NCI-H748 (cell line): ENCODE measurements at regions not wholly inside any gene's neighbourhood (a gene's known extent, or its start where the extent isn't known, plus 50 kb on each side); places are given as distances from the start of the nearest gene placed in this dataset.
A peak's percentile ranks its signal among the peaks of the same experiment; 100 is the strongest.
"Not testable (repeated sequence)": the region's sequence is repeated elsewhere in the genome, so short reads cannot be mapped to it uniquely, and the experiment has no call there.

Experiments
- DNase-seq: peaks from one replicate; lab custom pipeline; 2025; ENCODE audit not compliant: unreplicated experiment; lab: John Stamatoyannopoulos, UW

DNA sequence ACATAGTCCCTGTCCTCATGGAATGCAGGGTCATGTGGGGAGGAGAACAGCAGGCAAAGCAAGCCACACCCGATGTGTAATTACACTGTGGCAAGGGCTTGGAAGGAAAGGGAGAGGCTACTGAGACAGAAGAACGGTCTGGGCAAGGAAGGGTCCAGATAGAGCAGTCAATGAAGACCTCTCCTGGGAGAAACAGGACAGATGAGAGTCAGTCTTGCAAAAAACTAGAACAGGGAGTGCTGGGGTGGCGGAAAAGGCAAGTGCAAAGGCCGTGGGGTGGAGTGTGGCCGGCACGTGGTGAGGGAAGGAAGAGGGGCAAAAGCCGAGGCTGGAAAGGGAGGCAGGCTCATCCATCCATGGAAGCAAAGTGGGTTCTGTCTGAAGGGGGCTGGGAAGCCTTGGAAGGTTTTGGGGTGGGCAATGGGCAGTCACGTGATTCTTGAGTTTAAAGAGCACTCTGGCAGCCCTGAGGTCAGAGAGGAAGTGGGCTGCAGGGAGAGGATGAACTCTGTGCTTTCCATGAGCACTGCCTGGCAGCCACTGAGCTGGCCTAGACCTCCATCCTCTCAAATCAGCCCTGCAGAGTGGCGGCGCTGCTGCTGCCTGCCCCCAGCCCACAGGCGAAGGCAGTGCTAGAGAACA lies 182.2 kb downstream of the INHBB start:
- peak; percentile 4 for DNase-seq

DNA sequence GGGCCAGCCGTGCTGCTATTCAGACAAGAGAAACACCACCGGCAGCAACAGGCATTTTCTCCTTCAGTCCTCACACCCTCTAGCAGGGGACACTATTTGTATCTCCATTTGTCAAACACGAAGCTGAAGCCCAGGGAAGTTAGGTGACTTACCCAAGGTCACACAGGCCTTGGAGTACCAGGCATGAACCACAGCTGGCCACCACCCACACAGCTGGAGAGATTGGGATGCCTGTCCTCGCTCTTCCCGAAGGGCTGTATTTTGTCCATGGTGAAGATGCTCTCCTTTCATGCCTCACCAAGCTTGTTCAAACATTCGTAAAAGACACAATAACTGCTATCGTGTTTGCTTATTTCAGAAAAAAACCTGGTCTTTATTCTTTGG lies 182.7 kb downstream of the INHBB start:
- no peak for DNase-seq

DNA sequence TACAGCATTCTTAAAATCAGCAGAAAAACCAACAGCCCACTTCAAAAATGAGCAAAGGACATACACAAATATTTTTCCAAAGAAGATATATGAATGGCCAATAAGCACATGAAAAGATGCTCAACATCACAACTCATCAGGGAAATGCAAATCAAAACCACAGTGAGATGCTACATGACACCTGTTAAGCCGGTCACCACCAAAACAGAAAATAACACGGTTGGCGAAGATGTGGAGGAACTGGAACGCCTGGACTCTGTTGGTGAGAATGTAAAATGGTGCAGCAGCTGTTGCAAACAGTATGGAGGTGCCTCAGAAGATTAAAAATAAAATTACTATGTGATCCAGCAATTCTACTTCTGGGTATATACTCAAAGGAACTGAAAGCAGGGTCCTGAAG lies 184.8 kb downstream of the INHBB start:
- DNase-seq, result no peak

DNA sequence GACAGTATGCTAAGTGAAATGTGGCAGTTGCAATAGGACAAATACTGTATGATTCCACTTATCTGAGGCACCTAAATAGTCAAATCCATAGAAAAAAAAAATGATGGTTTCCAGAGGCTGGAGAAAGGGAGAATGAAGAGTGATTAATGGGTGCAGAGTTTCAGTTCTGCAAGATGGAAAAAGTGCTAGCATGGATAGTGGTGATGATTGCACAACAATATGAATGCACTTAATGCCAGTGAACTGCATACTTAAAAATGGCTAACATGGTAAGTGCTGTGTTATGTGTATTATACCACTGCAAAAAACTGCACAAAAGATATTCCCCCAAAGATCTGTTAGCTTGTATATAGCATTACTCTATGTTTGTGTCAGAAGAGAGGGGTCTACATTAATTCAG lies 185.4 kb downstream of the INHBB start:
- DNase-seq, result no peak

DNA sequence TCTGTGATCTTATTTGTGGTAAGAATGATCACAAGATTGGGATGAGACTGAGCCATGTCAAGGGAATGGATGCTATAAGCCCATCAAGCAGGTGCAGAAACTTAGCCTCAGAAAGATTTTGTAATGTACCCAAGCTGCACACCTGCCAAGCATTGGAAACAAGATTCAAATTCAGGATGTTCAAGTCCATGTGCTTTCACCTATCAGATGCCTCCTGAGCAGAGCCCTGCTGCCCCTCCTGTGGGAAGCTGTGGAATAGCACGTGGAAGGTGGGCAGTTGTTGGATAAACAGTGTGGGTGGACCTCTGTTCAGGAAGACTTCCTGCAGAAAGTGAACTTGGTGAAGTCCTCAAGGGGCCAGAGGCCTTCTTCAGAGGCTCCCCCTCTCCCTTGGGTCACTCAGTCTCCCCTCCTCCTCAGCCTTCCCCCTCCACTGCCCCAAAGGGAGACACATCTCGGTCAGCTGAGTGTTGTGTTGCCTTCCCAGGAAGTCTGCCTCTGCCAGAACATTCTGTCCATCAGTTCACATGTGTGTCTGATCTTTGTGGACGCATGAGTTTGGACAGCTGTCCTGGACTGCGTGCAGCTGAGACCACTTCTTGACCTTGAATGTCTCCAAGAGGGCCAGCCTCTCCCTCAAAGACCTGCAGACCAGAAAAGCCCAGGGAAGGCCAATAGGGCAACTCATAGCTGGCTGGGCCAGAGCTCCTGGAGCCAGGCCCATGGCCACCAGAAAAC lies 186.1 kb downstream of the INHBB start:
- no peak for DNase-seq

DNA sequence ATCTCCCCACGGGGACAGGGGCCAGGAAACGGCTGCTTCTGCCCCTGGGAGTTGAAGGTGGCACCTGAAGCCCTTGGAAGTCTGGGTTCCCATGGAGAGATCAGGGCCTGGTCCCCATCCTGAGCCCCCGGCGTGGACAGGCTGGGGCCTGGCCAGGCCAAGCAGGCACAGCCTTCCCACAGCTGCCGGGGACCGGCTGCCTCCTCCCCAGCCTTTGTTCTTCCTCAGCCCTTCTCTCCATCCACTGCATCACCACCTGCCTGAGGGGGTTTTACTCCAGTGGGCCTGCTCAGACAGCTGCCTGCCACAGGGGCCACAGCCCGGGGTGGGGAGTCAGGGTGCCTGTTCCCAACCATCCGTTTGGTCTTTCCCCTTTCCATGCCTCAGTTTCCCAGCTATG lies 187.7 kb downstream of the INHBB start:
- no peak for DNase-seq

DNA sequence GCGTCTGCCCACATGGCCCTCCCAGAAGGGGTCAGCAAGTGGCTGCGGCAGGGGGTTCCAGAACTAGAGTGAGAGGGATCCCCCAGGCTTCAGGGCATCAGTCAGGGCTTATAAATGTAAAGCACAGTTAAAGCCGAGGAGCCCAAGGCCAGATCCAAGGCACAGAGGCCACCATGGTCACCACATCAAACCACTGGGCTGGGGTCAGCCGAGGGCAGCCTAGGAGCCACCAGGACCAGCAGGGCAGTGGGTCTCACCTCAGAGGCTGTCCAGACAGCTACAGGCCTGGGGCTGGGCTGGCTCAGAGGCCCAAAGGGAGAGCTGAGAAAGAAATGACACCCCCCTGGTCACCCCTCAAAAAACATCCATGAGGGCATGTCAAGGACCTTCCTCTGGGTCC lies 188.5 kb downstream of the INHBB start:
- no peak for DNase-seq

DNA sequence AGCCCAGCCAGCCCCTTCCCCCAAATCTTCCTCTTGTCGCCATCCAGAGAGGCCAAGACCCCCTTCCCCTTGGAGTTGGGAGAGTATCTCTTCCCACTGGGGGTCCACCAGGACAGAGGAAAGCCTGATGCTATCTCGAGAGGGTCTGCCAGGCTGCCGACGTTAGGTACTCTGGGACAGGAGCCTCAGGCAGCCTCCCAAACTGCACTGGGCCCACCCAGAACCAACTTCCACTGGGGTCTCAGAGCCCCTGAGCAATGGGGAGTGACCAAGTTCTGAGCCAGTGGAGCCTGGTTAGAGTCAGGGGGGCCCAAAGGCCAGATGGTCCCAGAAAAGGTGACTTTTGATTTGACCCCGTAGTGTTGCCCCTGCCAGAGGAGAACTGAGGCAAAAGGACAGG lies 189.1 kb downstream of the INHBB start:
- DNase-seq, result no peak

DNA sequence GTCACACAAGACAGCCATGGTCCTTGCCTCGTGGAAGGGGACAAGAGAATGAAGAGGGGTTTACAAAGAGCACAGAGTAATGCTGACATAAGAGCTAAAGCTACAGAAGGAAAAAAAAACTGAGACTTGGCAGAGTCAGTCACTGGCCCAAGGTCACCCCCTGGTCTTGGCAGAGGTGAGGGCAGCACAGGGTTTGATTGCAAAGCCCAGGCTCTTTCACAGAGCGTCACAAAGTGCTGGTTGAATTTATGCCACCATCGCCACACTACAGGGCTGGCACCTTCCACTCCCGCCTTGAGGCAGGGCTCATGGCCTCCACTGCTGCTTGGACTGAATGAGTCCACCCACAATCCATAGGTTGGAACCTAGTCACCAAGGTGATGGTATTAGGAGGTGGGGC lies 190.2 kb downstream of the INHBB start:
- DNase-seq, result no peak

DNA sequence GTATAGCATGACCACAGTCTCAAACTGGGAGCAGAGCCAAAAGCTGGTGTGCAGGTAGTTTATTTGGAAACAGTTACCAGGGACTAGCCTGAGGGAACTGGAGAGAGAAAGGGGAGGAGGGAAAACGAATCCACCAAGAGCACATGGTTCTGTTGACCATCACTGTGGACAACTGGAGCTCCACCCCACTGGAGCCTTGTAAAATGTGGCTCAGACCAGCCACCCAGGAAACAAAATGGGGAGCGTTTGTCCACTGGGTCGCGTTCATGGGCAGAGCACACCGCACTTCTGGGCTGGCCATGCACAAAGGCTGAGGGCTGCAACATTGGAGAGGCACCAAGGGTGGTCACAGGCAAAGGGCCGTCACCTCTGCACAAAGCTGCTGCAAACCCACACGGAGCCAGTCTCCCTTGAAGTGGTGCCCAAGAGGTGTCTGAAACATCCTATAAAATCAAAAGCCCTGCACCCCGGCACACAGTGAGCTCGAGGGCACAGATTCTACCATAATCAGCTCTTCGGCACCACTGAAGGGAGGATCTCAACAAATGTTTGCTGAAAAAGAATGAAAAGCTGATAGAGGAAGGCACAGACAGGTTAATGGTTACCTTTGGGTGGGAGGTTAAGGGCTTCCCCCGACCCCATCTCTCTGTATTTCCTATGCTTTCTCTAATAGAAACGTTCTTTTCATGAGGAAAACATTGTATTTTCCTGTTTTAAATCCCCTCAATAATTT lies 192.9 kb downstream of the INHBB start:
- peak; percentile 22 for DNase-seq

DNA sequence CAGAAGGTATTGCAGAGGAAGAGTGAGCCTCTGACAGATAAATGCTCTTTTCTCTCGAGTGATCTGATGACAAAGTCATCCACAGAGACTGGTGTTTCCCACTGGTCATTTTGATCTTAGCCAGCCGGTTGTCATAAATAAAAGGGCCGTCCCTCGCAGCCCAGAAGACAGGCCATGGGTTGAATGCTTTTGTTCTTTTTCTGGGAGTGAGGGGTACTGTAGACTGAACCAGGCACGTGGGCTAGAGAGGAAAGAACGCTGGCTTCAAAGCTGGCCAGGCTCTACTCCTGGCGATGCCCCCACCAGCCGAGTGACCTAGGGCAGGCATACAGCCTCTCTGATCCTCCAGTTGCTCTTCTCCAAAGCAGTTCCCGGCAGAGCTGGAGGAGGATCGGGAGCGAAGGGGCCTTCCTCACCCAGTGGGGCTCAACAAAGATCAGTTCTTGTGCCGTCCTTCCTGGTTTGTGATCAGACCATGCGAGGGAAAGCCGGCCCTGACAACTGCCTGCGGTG lies 193.5 kb downstream of the INHBB start:
- no peak for DNase-seq

DNA sequence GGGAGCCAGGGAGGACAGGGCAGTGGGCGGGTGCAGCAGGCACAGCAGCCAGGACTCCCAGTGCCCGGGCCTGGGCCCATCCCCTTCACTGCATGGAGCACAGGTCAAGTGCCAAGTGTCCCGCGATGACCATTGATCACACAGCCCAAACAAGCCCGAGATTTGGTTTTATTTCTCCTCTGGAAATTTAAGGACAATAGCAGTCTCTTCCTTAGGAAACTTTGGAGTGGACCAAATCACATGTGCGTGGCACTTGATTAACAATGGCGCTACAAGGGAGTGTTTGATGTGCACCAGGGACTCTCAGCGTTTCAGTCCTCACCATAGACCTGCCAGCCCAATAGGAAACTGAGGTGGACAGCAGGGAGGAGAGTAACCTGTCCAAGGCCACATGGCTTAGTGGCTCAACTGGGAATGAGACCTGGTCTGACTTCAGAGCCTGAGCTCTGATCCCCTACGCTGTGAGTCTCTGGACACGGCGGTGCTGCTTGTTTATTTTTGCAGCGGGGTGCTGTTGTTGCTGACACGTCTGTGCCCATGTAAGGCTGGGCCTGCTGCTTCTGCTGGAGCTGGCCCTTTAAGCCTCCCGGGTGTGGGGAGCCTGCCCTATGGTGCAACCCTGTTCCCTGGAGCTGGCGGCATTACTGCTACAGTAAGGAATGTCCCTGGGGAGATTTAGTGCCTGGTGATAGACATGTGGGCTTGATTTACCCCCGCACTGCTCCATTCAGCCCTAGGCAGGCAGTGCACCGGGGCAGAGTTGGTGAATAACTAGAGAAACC lies 194.2 kb downstream of the INHBB start:
- DNase-seq, result no peak

DNA sequence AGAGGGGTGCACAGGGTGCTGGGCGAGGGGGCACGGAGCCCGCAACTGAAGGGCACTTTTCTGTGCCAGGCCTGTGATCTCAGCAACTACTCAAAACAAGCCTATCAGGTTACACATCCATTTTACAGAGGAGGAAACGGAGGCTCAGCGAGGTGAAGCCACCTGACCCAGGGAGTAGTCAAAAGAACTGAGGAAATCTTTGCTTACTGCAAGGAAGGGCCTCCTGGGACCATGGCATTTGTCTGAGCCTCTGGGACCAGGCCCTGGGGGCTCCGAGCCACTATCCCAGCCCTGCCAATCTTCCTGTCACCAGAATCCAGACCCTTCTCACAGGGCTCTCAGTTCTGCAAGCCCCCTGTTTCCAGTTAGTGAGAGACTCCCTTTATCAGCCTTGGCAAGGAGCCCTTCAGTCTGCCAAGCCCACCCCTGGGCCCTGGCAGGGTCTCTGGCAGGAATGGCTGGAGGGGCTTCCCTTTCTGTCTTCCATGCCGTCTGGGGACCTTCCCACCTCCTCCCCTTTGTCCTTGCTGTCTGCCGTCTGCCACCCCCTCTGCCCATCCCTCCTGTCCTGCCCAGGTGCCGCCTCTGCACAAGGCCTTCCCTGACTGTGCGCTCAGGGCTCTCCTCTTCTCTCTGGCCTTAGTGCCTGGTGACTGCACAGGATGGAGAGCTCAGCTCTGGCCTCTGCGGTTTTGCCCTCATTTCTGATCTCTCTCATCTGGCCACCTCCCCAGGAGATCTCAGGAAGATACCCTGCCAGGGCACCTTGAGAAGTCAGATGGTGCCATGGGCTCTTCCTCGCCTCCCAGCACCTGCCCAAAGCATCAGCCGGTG lies 194.7 kb upstream of the GLI2 start:
- no peak for DNase-seq

DNA sequence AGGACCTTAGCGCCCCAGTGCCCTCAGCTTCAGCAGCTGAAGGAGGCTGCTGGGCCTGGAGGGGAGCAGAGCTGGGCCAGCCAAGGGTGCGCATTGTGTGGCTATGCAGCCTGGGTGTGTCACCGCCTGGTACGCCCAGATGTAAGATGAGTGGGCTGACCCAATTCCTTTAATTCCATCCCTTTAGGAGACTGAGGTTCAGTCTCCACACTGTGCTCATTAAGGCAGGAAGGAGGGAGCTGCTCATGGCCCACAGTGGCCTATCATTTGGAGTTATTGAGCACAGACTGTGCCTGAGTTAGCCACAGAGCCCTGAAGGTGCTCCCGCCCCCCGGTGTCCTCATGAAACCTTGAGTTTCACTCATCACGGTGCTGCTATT lies 194.1 kb upstream of the GLI2 start:
- no peak for DNase-seq

DNA sequence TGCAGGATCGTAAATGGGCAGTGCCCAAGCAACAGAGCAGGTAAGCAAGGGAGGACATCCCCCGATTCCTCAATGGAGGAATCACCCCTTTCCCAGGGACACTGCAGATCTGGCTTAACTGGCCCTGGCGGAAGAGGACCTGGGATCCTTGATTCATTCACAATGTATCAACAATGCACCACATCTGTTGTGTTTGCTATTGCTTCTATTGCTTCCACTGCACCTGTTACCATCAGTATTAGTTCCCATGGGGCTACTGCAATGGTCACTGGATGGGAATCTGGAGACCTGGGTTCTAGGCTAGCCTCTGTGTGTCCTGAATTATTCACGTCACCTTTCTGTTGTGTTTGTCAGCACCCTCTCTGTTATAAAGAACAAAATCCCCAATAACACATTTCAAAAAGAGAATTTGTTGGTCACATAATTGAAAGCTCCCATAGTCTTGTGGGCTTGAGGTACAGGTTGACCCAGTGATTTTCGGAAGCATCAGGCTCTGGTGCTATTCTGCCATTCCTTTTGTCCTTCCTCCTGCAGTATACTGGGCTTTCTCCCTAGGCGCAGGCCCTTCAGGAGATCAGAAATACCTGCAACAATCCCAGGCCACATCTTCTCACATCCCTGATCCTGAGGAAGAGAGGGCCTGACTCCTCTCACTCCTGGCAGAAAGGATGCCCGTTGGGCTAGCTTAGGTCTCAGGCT lies 193.5 kb upstream of the GLI2 start:
- DNase-seq, result no peak

DNA sequence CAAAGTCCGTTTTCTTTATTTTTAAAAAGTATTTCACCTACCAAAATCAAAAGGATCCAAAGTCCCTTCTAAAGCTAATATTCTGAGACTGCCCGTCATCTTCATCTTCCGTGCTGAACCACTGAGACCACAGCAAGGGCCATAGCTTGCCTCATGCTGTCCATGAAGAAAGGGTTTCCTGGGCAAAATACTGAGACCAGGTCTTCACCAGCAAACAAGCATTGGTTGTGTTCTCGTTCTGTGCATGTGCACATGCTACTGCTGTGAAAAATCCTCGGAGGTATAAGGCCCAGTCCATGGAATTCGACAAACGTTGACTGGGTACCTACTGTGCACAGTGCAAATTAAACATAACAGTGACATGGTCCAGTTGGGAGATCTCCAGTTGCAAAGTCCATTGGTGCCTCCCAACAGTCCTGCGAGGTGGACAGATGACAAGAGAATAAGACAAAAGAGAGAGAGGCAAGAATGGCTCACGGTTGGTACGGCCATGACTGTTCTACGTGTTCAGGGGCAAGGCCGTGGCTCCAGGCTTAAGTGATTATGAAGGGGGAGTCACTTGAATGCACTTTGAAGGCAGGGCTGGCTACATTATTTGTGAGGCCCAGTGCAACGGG lies 192.6 kb upstream of the GLI2 start:
- no peak for DNase-seq

DNA sequence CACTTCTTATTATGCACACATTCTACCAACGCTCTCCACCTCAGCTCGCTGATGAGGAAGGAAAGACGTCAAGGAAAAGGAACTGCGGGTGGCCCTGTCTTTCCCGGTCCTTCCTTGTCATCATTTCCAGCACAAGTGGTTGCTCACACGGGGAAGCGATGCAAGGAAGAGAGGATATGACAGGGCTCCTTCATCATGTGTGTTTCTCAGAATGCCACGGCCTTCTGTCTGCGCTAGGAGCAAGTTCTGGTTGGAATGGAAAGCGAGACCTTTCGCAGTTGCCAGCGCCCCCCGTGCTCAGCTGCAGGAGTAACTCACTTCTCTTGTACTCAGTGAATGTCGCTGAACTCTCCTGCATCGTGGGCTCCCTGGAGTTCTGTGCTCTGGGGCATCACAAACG lies 191.8 kb upstream of the GLI2 start:
- no peak for DNase-seq

DNA sequence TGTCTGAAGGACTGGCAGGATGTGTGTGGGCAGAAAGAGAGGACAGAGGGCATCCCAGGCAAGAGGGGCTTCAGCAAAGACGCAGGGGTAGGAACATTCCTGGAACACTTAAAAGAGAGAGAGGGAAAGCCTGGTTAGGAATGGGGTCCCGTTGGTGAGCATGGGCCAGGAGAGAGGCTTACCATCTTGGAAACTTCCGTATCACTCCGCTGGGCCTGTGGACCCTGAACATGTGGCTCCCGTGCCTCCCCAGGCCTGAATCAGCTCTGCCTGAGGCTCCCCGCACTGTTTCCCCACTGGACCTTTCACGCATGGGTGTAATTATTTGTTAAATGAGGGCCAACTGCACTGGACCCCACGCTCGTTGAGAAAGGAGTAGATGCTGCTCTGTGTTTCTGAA lies 191.1 kb upstream of the GLI2 start:
- DNase-seq, result no peak

DNA sequence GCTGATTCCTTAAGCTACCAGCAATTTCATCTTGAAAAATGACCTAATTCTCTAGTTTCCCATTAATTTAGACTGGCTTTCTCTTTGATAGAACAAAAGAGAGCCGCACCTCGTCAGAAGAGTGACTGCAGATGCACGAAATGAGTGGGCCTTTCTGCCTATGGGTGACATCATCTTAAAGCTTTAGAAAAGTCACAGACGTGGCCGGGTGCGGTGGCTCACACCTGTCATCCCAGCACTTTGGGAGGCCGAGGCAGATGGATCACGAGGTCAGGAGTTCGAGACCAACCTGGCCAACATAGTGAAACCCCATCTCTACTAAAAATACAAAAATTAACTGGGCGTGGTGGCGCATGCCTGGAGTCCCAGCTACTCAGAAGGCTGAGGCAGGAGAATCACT lies 190.7 kb upstream of the GLI2 start:
- not testable (repeated sequence) for DNase-seq
